ENCODE measurements at regions not wholly inside any gene's neighbourhood (a gene's known extent, or its start where the extent isn't known, plus 50 kb on each side); places are given as distances from the start of the nearest gene placed in this dataset.

- no peak for DNase-seq
- H3K27ac ChIP-seq (ENCODE audit: insufficient read depth, low read length, poor library complexity, severe bottlenecking), result no peak overlapping the region
- H3K4me1 ChIP-seq (ENCODE audit: control insufficient read depth, insufficient read depth, low read length, poor library complexity, severe bottlenecking), result no peaks in the 10 kb centered on the region
- H3K27me3 ChIP-seq (replicated peaks; ENCODE audit: control insufficient read depth, insufficient read depth, low read length, poor library complexity, severe bottlenecking), result no peaks in the 10 kb centered on the region
- H3K36me3 ChIP-seq (ENCODE audit: control insufficient read depth, insufficient read depth, low read length), result no peaks in the 10 kb centered on the region
- H3K9me3 ChIP-seq (ENCODE audit: control insufficient read depth, low read length), result no peaks in the 10 kb centered on the region
- no peak overlapping the region for H3K4me3 ChIP-seq (ENCODE audit: insufficient read depth, low read depth, low read length, poor library complexity, severe bottlenecking)
Observed at GRCh38 chr2:217394510-217395351, 534.9 kb upstream of the TNP1 start.

GRCh38 chr2:217393585-217394032 is 533.7 kb upstream of the TNP1 start:
- Histone ChIP-seq H3K4me1 (ENCODE audit: control insufficient read depth, insufficient read depth, low read length, poor library complexity, severe bottlenecking) (no peaks in the 10 kb centered on the region), H3K27me3 (replicated peaks; ENCODE audit: control insufficient read depth, insufficient read depth, low read length, poor library complexity, severe bottlenecking) (no peaks in the 10 kb centered on the region), H3K4me3 (ENCODE audit: insufficient read depth, low read depth, low read length, poor library complexity, severe bottlenecking) (no peak overlapping the region), H3K9me3 (ENCODE audit: control insufficient read depth, low read length) (no peaks in the 10 kb centered on the region), H3K27ac (ENCODE audit: insufficient read depth, low read length, poor library complexity, severe bottlenecking) (no peak overlapping the region), H3K36me3 (ENCODE audit: control insufficient read depth, insufficient read depth, low read length) (no peaks in the 10 kb centered on the region)
- DNase-seq, result no peak

- Histone ChIP-seq H3K27me3 (replicated peaks; ENCODE audit: control insufficient read depth, insufficient read depth, low read length, poor library complexity, severe bottlenecking) (no peaks in the 10 kb centered on the region), H3K36me3 (ENCODE audit: control insufficient read depth, insufficient read depth, low read length) (no peaks in the 10 kb centered on the region), H3K9me3 (ENCODE audit: control insufficient read depth, low read length) (no peaks in the 10 kb centered on the region), H3K27ac (ENCODE audit: insufficient read depth, low read length, poor library complexity, severe bottlenecking) (no peak overlapping the region), H3K4me3 (ENCODE audit: insufficient read depth, low read depth, low read length, poor library complexity, severe bottlenecking) (no peak overlapping the region), H3K4me1 (ENCODE audit: control insufficient read depth, insufficient read depth, low read length, poor library complexity, severe bottlenecking) (no peaks in the 10 kb centered on the region)
- no peak for DNase-seq
Observed at GRCh38 chr2:217392930-217393584, 533.2 kb upstream of the TNP1 start.

- no peaks in the 10 kb centered on the region for H3K36me3 ChIP-seq (ENCODE audit: control insufficient read depth, insufficient read depth, low read length)
- H3K4me3 ChIP-seq (ENCODE audit: insufficient read depth, low read depth, low read length, poor library complexity, severe bottlenecking), result no peak overlapping the region
- H3K27me3 ChIP-seq (replicated peaks; ENCODE audit: control insufficient read depth, insufficient read depth, low read length, poor library complexity, severe bottlenecking), result no peaks in the 10 kb centered on the region
- no peaks in the 10 kb centered on the region for H3K9me3 ChIP-seq (ENCODE audit: control insufficient read depth, low read length)
- no peaks in the 10 kb centered on the region for H3K4me1 ChIP-seq (ENCODE audit: control insufficient read depth, insufficient read depth, low read length, poor library complexity, severe bottlenecking)
- no peak for DNase-seq
- no peak overlapping the region for H3K27ac ChIP-seq (ENCODE audit: insufficient read depth, low read length, poor library complexity, severe bottlenecking)
Observed at GRCh38 chr2:217387776-217388387, 528.0 kb upstream of the TNP1 start.

GRCh38 chr2:217386041-217386440 is 526.2 kb upstream of the TNP1 start:
- no peak overlapping the region for H3K4me3 ChIP-seq (ENCODE audit: insufficient read depth, low read depth, low read length, poor library complexity, severe bottlenecking)
- H3K4me1 ChIP-seq (ENCODE audit: control insufficient read depth, insufficient read depth, low read length, poor library complexity, severe bottlenecking), result no peaks in the 10 kb centered on the region
- H3K27ac ChIP-seq (ENCODE audit: insufficient read depth, low read length, poor library complexity, severe bottlenecking), result no peak overlapping the region
- DNase-seq, result no peak
- no peaks in the 10 kb centered on the region for H3K36me3 ChIP-seq (ENCODE audit: control insufficient read depth, insufficient read depth, low read length)
- H3K27me3 ChIP-seq (replicated peaks; ENCODE audit: control insufficient read depth, insufficient read depth, low read length, poor library complexity, severe bottlenecking), result no peaks in the 10 kb centered on the region
- no peaks in the 10 kb centered on the region for H3K9me3 ChIP-seq (ENCODE audit: control insufficient read depth, low read length)

GRCh38 chr2:217383620-217384019 is 523.8 kb upstream of the TNP1 start:
- no peak overlapping the region for H3K4me3 ChIP-seq (ENCODE audit: insufficient read depth, low read depth, low read length, poor library complexity, severe bottlenecking)
- H3K36me3 ChIP-seq (ENCODE audit: control insufficient read depth, insufficient read depth, low read length), result no peaks in the 10 kb centered on the region
- H3K4me1 ChIP-seq (ENCODE audit: control insufficient read depth, insufficient read depth, low read length, poor library complexity, severe bottlenecking), result no peaks in the 10 kb centered on the region
- DNase-seq, result no peak
- no peaks in the 10 kb centered on the region for H3K9me3 ChIP-seq (ENCODE audit: control insufficient read depth, low read length)
- no peak overlapping the region for H3K27ac ChIP-seq (ENCODE audit: insufficient read depth, low read length, poor library complexity, severe bottlenecking)
- no peaks in the 10 kb centered on the region for H3K27me3 ChIP-seq (replicated peaks; ENCODE audit: control insufficient read depth, insufficient read depth, low read length, poor library complexity, severe bottlenecking)

GRCh38 chr2:217382794-217383193 is 522.9 kb upstream of the TNP1 start:
- no peaks in the 10 kb centered on the region for H3K27me3 ChIP-seq (replicated peaks; ENCODE audit: control insufficient read depth, insufficient read depth, low read length, poor library complexity, severe bottlenecking)
- H3K9me3 ChIP-seq (ENCODE audit: control insufficient read depth, low read length), result no peaks in the 10 kb centered on the region
- no peak overlapping the region for H3K4me3 ChIP-seq (ENCODE audit: insufficient read depth, low read depth, low read length, poor library complexity, severe bottlenecking)
- H3K27ac ChIP-seq (ENCODE audit: insufficient read depth, low read length, poor library complexity, severe bottlenecking), result no peak overlapping the region
- no peaks in the 10 kb centered on the region for H3K36me3 ChIP-seq (ENCODE audit: control insufficient read depth, insufficient read depth, low read length)
- no peaks in the 10 kb centered on the region for H3K4me1 ChIP-seq (ENCODE audit: control insufficient read depth, insufficient read depth, low read length, poor library complexity, severe bottlenecking)
- DNase-seq, result no peak

GRCh38 chr2:217379807-217380206 is 519.9 kb upstream of the TNP1 start:
- H3K36me3 ChIP-seq (ENCODE audit: control insufficient read depth, insufficient read depth, low read length), result no peaks in the 10 kb centered on the region
- H3K9me3 ChIP-seq (ENCODE audit: control insufficient read depth, low read length), result no peaks in the 10 kb centered on the region
- H3K4me3 ChIP-seq (ENCODE audit: insufficient read depth, low read depth, low read length, poor library complexity, severe bottlenecking), result no peak overlapping the region
- H3K4me1 ChIP-seq (ENCODE audit: control insufficient read depth, insufficient read depth, low read length, poor library complexity, severe bottlenecking), result no peaks in the 10 kb centered on the region
- DNase-seq, result no peak
- no peaks in the 10 kb centered on the region for H3K27me3 ChIP-seq (replicated peaks; ENCODE audit: control insufficient read depth, insufficient read depth, low read length, poor library complexity, severe bottlenecking)
- H3K27ac ChIP-seq (ENCODE audit: insufficient read depth, low read length, poor library complexity, severe bottlenecking), result no peak overlapping the region

GRCh38 chr2:217372794-217373193 is 512.9 kb upstream of the TNP1 start:
- H3K4me1 ChIP-seq (ENCODE audit: control insufficient read depth, insufficient read depth, low read length, poor library complexity, severe bottlenecking), result no peaks in the 10 kb centered on the region
- no peaks in the 10 kb centered on the region for H3K27me3 ChIP-seq (replicated peaks; ENCODE audit: control insufficient read depth, insufficient read depth, low read length, poor library complexity, severe bottlenecking)
- no peaks in the 10 kb centered on the region for H3K9me3 ChIP-seq (ENCODE audit: control insufficient read depth, low read length)
- H3K4me3 ChIP-seq (ENCODE audit: insufficient read depth, low read depth, low read length, poor library complexity, severe bottlenecking), result no peak overlapping the region
- DNase-seq, result no peak
- no peaks in the 10 kb centered on the region for H3K36me3 ChIP-seq (ENCODE audit: control insufficient read depth, insufficient read depth, low read length)
- no peak overlapping the region for H3K27ac ChIP-seq (ENCODE audit: insufficient read depth, low read length, poor library complexity, severe bottlenecking)

GRCh38 chr2:217371781-217372213 is 511.9 kb upstream of the TNP1 start:
- Histone ChIP-seq H3K27me3 (replicated peaks; ENCODE audit: control insufficient read depth, insufficient read depth, low read length, poor library complexity, severe bottlenecking) (no peaks in the 10 kb centered on the region), H3K4me3 (ENCODE audit: insufficient read depth, low read depth, low read length, poor library complexity, severe bottlenecking) (no peak overlapping the region), H3K27ac (ENCODE audit: insufficient read depth, low read length, poor library complexity, severe bottlenecking) (no peak overlapping the region), H3K4me1 (ENCODE audit: control insufficient read depth, insufficient read depth, low read length, poor library complexity, severe bottlenecking) (no peaks in the 10 kb centered on the region), H3K36me3 (ENCODE audit: control insufficient read depth, insufficient read depth, low read length) (no peaks in the 10 kb centered on the region), H3K9me3 (ENCODE audit: control insufficient read depth, low read length) (no peaks in the 10 kb centered on the region)
- no peak for DNase-seq
